ENCODE measurements at regions not wholly inside any gene's neighbourhood (a gene's known extent, or its start where the extent isn't known, plus 50 kb on each side); places are given as distances from the start of the nearest gene placed in this dataset.
"Not testable (repeated sequence)": the region's sequence is repeated elsewhere in the genome, so short reads cannot be mapped to it uniquely, and the experiment has no call there.

GRCh38 chr17:27045039-27045438 is 248.9 kb upstream of the WSB1 start:
- H3K27ac ChIP-seq (ENCODE audit: low read length); H3K4me3 ChIP-seq (ENCODE audit: control insufficient read depth in 1 of 2, extremely low read depth in 1 of 2, low read length in 1 of 2); POLR2A ChIA-PET; ATAC-seq (replicated peaks in 1 of 4); H3K36me3 Mint-ChIP-seq; H3K4me1 ChIP-seq (ENCODE audit: control insufficient read depth in 1 of 2, extremely low read depth in 1 of 2, insufficient read depth in 2 of 2, low read length in 2 of 2); CTCF ChIA-PET; H3K9me3 ChIP-seq; H3K27ac Mint-ChIP-seq; H3K36me3 ChIP-seq (ENCODE audit: control insufficient read depth in 2 of 2, extremely low read depth in 1 of 2, insufficient read depth in 1 of 2, low read length in 1 of 2); H3K4me1 Mint-ChIP-seq; H3K4me3 Mint-ChIP-seq; DNase-seq; H3K27me3 Mint-ChIP-seq; H3K9me3 Mint-ChIP-seq: not testable (repeated sequence)
- H3K27me3 ChIP-seq (replicated peaks in 1 of 2; ENCODE audit: control insufficient read depth in 2 of 2, extremely low read depth in 1 of 2, insufficient read depth in 2 of 2, low read length in 1 of 2), result peaks cover 0 to 11% of the 10 kb centered on the region in 2 experiments
- 82% methylated on average over 12 of the region's 12 CpGs for WGBS (ENCODE audit: insufficient coverage)

GRCh38 chr17:27049104-27049784 is 244.7 kb upstream of the WSB1 start:
- POLR2A ChIA-PET, result no interaction called here
- no peak overlapping the region for H3K4me3 Mint-ChIP-seq
- ATAC-seq (replicated peaks in 1 of 4) (no peak), DNase-seq (no peak)
- peaks cover 0 to 9% (median 3%) of the 10 kb centered on the region in 3 donors for H3K9me3 Mint-ChIP-seq
- no peaks in the 10 kb centered on the region for H3K9me3 ChIP-seq
- no peaks in the 10 kb centered on the region for H3K4me1 ChIP-seq (ENCODE audit: control insufficient read depth in 1 of 2, extremely low read depth in 1 of 2, insufficient read depth in 2 of 2, low read length in 2 of 2)
- H3K36me3 Mint-ChIP-seq, result no peaks in the 10 kb centered on the region
- peaks cover 7 to 10% of the 10 kb centered on the region in 2 donors for H3K27me3 Mint-ChIP-seq
- H3K27ac Mint-ChIP-seq, result no peak overlapping the region
- CTCF ChIA-PET, result no interaction called here
- 81% methylated on average over 2 of the region's 3 CpGs for WGBS (ENCODE audit: insufficient coverage)
- H3K27me3 ChIP-seq (replicated peaks in 1 of 2; ENCODE audit: control insufficient read depth in 2 of 2, extremely low read depth in 1 of 2, insufficient read depth in 2 of 2, low read length in 1 of 2), result peaks cover 0 to 16% of the 10 kb centered on the region in 2 experiments
- no peaks in the 10 kb centered on the region for H3K36me3 ChIP-seq (ENCODE audit: control insufficient read depth in 2 of 2, extremely low read depth in 1 of 2, insufficient read depth in 1 of 2, low read length in 1 of 2)
- H3K4me1 Mint-ChIP-seq, result no peaks in the 10 kb centered on the region
- no peak overlapping the region for H3K4me3 ChIP-seq (ENCODE audit: control insufficient read depth in 1 of 2, extremely low read depth in 1 of 2, low read length in 1 of 2)
- H3K27ac ChIP-seq (ENCODE audit: low read length), result no peak overlapping the region

GRCh38 chr17:27065588-27065987 is 228.3 kb upstream of the WSB1 start:
- Mint-ChIP-seq H3K36me3 (no peaks in the 10 kb centered on the region), H3K27me3 (peaks cover 14 to 23% of the 10 kb centered on the region in 2 donors), H3K4me1 (no peaks in the 10 kb centered on the region), H3K4me3 (no peak overlapping the region), H3K9me3 (peaks cover 0 to 2% (median 0%) of the 10 kb centered on the region in 3 donors), H3K27ac (no peak overlapping the region)
- POLR2A ChIA-PET, result no interaction called here
- 100% methylated on average over 3 of the region's 4 CpGs for WGBS (ENCODE audit: insufficient coverage)
- Histone ChIP-seq H3K9me3 (no peaks in the 10 kb centered on the region), H3K36me3 (ENCODE audit: control insufficient read depth in 2 of 2, extremely low read depth in 1 of 2, insufficient read depth in 1 of 2, low read length in 1 of 2) (no peaks in the 10 kb centered on the region), H3K4me1 (ENCODE audit: control insufficient read depth in 1 of 2, extremely low read depth in 1 of 2, insufficient read depth in 2 of 2, low read length in 2 of 2) (no peaks in the 10 kb centered on the region), H3K4me3 (ENCODE audit: control insufficient read depth in 1 of 2, extremely low read depth in 1 of 2, low read length in 1 of 2) (no peak overlapping the region), H3K27ac (ENCODE audit: low read length) (no peak overlapping the region), H3K27me3 (replicated peaks in 1 of 2; ENCODE audit: control insufficient read depth in 2 of 2, extremely low read depth in 1 of 2, insufficient read depth in 2 of 2, low read length in 1 of 2) (peaks cover 0 to 4% of the 10 kb centered on the region in 2 experiments)
- DNase-seq (no peak), ATAC-seq (replicated peaks in 1 of 4) (no peak)
- CTCF ChIA-PET, result no interaction called here

- Mint-ChIP-seq H3K36me3 (no peaks in the 10 kb centered on the region), H3K27ac (no peak overlapping the region), H3K9me3 (peaks cover 0 to 2% (median 0%) of the 10 kb centered on the region in 3 donors), H3K4me3 (no peak overlapping the region), H3K27me3 (peaks cover 14 to 23% of the 10 kb centered on the region in 2 donors), H3K4me1 (no peaks in the 10 kb centered on the region)
- ATAC-seq (replicated peaks in 1 of 4) (no peak), DNase-seq (no peak)
- WGBS (ENCODE audit: insufficient coverage), result 52% methylated on average over 2 of the region's 2 CpGs
- Histone ChIP-seq H3K27me3 (replicated peaks in 1 of 2; ENCODE audit: control insufficient read depth in 2 of 2, extremely low read depth in 1 of 2, insufficient read depth in 2 of 2, low read length in 1 of 2) (peaks cover 0 to 4% of the 10 kb centered on the region in 2 experiments), H3K4me3 (ENCODE audit: control insufficient read depth in 1 of 2, extremely low read depth in 1 of 2, low read length in 1 of 2) (no peak overlapping the region), H3K27ac (ENCODE audit: low read length) (no peak overlapping the region), H3K4me1 (ENCODE audit: control insufficient read depth in 1 of 2, extremely low read depth in 1 of 2, insufficient read depth in 2 of 2, low read length in 2 of 2) (no peaks in the 10 kb centered on the region), H3K9me3 (no peaks in the 10 kb centered on the region), H3K36me3 (ENCODE audit: control insufficient read depth in 2 of 2, extremely low read depth in 1 of 2, insufficient read depth in 1 of 2, low read length in 1 of 2) (no peaks in the 10 kb centered on the region)
- ChIA-PET CTCF (no interaction called here), POLR2A (no interaction called here)
Observed at GRCh38 chr17:27066315-27066714, 227.6 kb upstream of the WSB1 start.

GRCh38 chr17:27069842-27070508 is 223.9 kb upstream of the WSB1 start:
- Mint-ChIP-seq H3K27me3 (peaks cover under 1 to 4% of the 10 kb centered on the region in 2 donors), H3K27ac (no peak overlapping the region), H3K4me1 (no peaks in the 10 kb centered on the region), H3K4me3 (no peak overlapping the region), H3K36me3 (no peaks in the 10 kb centered on the region), H3K9me3 (peaks cover 0 to 2% (median 0%) of the 10 kb centered on the region in 3 donors)
- POLR2A ChIA-PET, result no interaction called here
- Histone ChIP-seq H3K4me3 (ENCODE audit: control insufficient read depth in 1 of 2, extremely low read depth in 1 of 2, low read length in 1 of 2) (no peak overlapping the region), H3K9me3 (no peaks in the 10 kb centered on the region), H3K4me1 (ENCODE audit: control insufficient read depth in 1 of 2, extremely low read depth in 1 of 2, insufficient read depth in 2 of 2, low read length in 2 of 2) (no peaks in the 10 kb centered on the region), H3K27me3 (replicated peaks in 1 of 2; ENCODE audit: control insufficient read depth in 2 of 2, extremely low read depth in 1 of 2, insufficient read depth in 2 of 2, low read length in 1 of 2) (no peaks in the 10 kb centered on the region), H3K36me3 (ENCODE audit: control insufficient read depth in 2 of 2, extremely low read depth in 1 of 2, insufficient read depth in 1 of 2, low read length in 1 of 2) (no peaks in the 10 kb centered on the region), H3K27ac (ENCODE audit: low read length) (no peak overlapping the region)
- no peak for ATAC-seq (replicated peaks in 1 of 4)
- no peak for DNase-seq
- CTCF ChIA-PET, result no interaction called here

- Mint-ChIP-seq H3K9me3 (peaks cover 0 to 2% (median 0%) of the 10 kb centered on the region in 3 donors), H3K4me3 (no peak overlapping the region), H3K27ac (no peak overlapping the region), H3K4me1 (no peaks in the 10 kb centered on the region), H3K27me3 (peaks cover 6 to 9% of the 10 kb centered on the region in 2 donors), H3K36me3 (no peaks in the 10 kb centered on the region)
- ChIA-PET POLR2A (no interaction called here), CTCF (interaction anchor here in 1 of 2 donors (0.5 kb wide), 1 partner anchor 1359 kb away, joined by 4 read pairs; no protein-coding TSS in a partner anchor)
- Histone ChIP-seq H3K36me3 (ENCODE audit: control insufficient read depth in 2 of 2, extremely low read depth in 1 of 2, insufficient read depth in 1 of 2, low read length in 1 of 2) (no peaks in the 10 kb centered on the region), H3K27ac (ENCODE audit: low read length) (no peak overlapping the region), H3K4me1 (ENCODE audit: control insufficient read depth in 1 of 2, extremely low read depth in 1 of 2, insufficient read depth in 2 of 2, low read length in 2 of 2) (no peaks in the 10 kb centered on the region), H3K9me3 (no peaks in the 10 kb centered on the region), H3K4me3 (ENCODE audit: control insufficient read depth in 1 of 2, extremely low read depth in 1 of 2, low read length in 1 of 2) (no peak overlapping the region), H3K27me3 (replicated peaks in 1 of 2; ENCODE audit: control insufficient read depth in 2 of 2, extremely low read depth in 1 of 2, insufficient read depth in 2 of 2, low read length in 1 of 2) (no peaks in the 10 kb centered on the region)
- no CpG with 5 or more reads among the region's 1 CpG for WGBS (ENCODE audit: insufficient coverage)
- no peak for ATAC-seq (replicated peaks in 1 of 4)
- DNase-seq, result no peak
Observed at GRCh38 chr17:27070836-27071235, 223.1 kb upstream of the WSB1 start.
